Cardiac fibroblast (primary cell): ENCODE measurements at regions not wholly inside any gene's neighbourhood (a gene's known extent, or its start where the extent isn't known, plus 50 kb on each side); places are given as distances from the start of the nearest gene placed in this dataset.

ENCODE experiments used
- DNase-seq, 2 donors: peaks; one replicate each; pipeline versions ENCODE4 v3.0.0 to v3.0.0-alpha.2; 2010; ENCODE audit warnings: low read depth in 2 of 2
- H3K4me3 ChIP-seq, 2 donors: replicated peaks in 1 of 2; 1 replicate in 1 of 2; 2 replicates in 1 of 2; pipeline ENCODE4 v1.5.1; 2011; ENCODE audit warnings: low read depth in 2 of 2, low read length in 2 of 2, mild to moderate bottlenecking in 2 of 2, moderate library complexity in 1 of 2
- CTCF ChIP-seq: IDR thresholded peaks from one replicate; pipeline ENCODE4 v1.5.1; 2011; ENCODE audit warnings: low read depth, mild to moderate bottlenecking, low read length, inconsistent platforms

GRCh38 chr10:111873621-111874135 is 309.9 kb downstream of the GPAM start:
- no peak for TF ChIP-seq CTCF
- H3K4me3 ChIP-seq: no peak overlapping the region
- DNase-seq: no peak

- H3K4me3 ChIP-seq: no peak overlapping the region
- no peak for TF ChIP-seq CTCF
- peak in 1 of 2 donors; percentile 60 for DNase-seq
Observed at GRCh38 chr10:111874576-111874975, 309.0 kb downstream of the GPAM start.

GRCh38 chr10:111875725-111876124 is 307.8 kb downstream of the GPAM start:
- DNase-seq: peak in 1 of 2 donors; percentile 82
- no peak for TF ChIP-seq CTCF
- H3K4me3 ChIP-seq: no peak overlapping the region

GRCh38 chr10:111877258-111877657 is 306.3 kb downstream of the GPAM start:
- TF ChIP-seq CTCF: no peak
- H3K4me3 ChIP-seq: no peak overlapping the region
- no peak for DNase-seq

- peak in 1 of 2 donors; percentile 59 for DNase-seq
- no peak for TF ChIP-seq CTCF
- H3K4me3 ChIP-seq: no peak overlapping the region
Observed at GRCh38 chr10:111879969-111880368, 303.6 kb downstream of the GPAM start.

- DNase-seq: no peak
- no peak overlapping the region for H3K4me3 ChIP-seq
- no peak for TF ChIP-seq CTCF
Observed at GRCh38 chr10:111885046-111885445, 298.5 kb downstream of the GPAM start.

- no peak for TF ChIP-seq CTCF
- no peak overlapping the region for H3K4me3 ChIP-seq
- DNase-seq: no peak
Observed at GRCh38 chr10:111885919-111886318, 297.6 kb downstream of the GPAM start.
